Right ventricle myocardium superior (tissue), 1 donor: ENCODE measurements at regions not wholly inside any gene's neighbourhood (a gene's known extent, or its start where the extent isn't known, plus 50 kb on each side); places are given as distances from the start of the nearest gene placed in this dataset.

Source experiments
- ATAC-seq: fragments of 200-7000 bp; cut with Tn5 transposase; one replicate; pipeline ENCODE4 v1.9.1; 2020; ENCODE audit warnings: mild to moderate bottlenecking; ENCODE audit not compliant: poor library complexity
- DNase-seq: peaks from one replicate; pipeline ENCODE4 v3.0.0-alpha.2; 2020
- intact Hi-C: fragments of 100-400 bp; cut with DNase I; formaldehyde crosslinking; loops from one replicate; pipeline ENCODE4 v1.11.2; 2022
- donor health status: DM: no; HTN: yes; CAD: no; lungs with severe emphysema.

GRCh38 chr14:29163109-29163508 is 396.5 kb downstream of the FOXG1 start:
- ATAC-seq: no peak
- no peak for DNase-seq
- intact Hi-C loops: no loop called here

GRCh38 chr14:29165431-29165830 is 398.8 kb downstream of the FOXG1 start:
- no peak for DNase-seq
- intact Hi-C loops: no loop called here
- no peak for ATAC-seq

DNA sequence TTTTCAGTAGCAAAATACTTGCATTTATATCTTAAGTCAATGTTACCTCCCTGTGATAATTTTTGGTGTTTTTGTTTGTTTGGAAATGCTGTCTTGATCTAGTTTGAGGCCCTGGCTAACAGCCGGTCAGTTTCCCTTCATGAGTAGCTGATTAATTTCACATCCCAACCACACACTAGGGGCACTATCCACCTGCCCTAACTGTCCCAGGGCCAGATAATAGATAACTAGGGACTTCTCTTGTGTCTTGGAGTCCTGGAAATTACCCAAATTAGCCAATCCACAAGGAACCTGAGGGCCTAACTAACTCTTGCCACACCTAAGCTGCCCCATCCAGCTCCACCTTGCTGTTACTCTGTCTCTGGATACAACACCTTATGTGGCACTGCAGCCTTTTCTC is 399.9 kb downstream of the FOXG1 start:
- intact Hi-C loops: no loop called here
- no peak for ATAC-seq

DNA sequence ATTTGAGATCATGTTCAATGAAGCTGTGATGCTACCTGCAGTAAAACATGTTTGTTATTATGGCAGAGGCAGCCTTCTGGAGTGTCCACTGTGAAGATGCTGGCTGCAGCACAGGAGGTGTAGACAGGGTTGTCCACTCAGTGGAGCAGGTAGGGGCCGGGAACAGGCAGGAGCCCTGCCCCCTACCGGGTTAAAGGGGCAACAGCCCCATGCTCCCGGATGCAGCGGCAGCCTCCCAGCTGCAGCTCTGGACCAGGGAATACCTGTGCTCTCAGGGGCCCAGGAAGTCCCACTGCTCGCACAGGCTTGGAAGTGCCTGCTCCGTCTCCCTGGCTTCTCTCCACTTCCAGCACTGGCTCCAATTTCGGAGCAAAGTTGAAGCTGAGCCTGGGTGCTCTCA is 401.6 kb downstream of the FOXG1 start:
- intact Hi-C loops: no loop called here
- ATAC-seq: no peak
- no peak for DNase-seq

More for the DNA sequence above, 399.9 kb downstream of the FOXG1 start:
- DNase-seq: no peak

DNA sequence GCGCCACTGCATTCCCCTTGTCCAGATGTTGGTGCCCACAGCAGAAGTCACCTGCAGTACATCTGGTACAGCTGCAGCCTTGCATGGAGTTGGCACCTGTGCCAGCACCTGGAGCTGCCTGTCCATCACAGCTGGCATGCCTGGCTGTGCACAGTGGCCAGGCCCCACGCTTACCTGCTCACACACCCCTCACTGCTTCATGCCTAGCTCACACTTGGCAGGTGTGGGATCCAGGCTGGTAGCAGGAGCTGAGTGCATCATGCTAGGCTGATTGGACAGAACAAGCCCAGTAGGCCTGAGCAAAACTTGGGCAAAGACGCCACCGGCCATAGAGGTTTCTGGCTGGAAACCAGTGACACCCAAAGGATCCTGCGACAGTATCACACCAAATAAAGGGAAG is 402.8 kb downstream of the FOXG1 start:
- DNase-seq: no peak
- intact Hi-C loops: no loop called here
- ATAC-seq: no peak

- intact Hi-C loops: no loop called here
- DNase-seq: no peak
- ATAC-seq: no peak
Measured at GRCh38 chr14:29175706-29176105, 409.1 kb downstream of the FOXG1 start.

- no peak for DNase-seq
- intact Hi-C loops: no loop called here
Measured at GRCh38 chr14:29176876-29177275, 410.3 kb downstream of the FOXG1 start.

GRCh38 chr14:29178971-29179370 is 412.4 kb downstream of the FOXG1 start:
- DNase-seq (no peak), ATAC-seq (no peak)
- intact Hi-C loops: no loop called here

More at GRCh38 chr14:29176876-29177275, 410.3 kb downstream of the FOXG1 start:
- ATAC-seq: no peak

- ATAC-seq (no peak), DNase-seq (no peak)
- intact Hi-C loops: no loop called here
Measured at GRCh38 chr14:29191092-29191491, 424.5 kb downstream of the FOXG1 start.

DNA sequence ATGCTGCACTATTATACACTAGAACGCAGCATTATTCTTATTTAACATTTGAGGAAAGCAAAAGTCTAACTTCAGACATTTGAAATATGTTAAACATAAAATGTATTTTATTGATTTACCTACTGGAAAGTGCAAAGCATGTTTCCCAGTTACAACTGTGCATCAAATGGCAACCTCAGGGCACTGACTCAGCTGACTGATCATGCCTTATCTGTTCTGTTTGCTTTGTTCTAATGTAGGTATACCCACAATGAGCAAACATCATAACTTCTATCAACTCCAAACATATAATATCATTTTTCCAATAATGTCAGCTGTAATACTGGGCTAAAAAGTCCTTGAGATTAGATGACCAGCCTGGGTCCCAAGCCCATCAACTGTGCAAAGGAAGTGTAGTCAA is 431.0 kb downstream of the FOXG1 start:
- DNase-seq: no peak
- ATAC-seq: no peak
- intact Hi-C loops: no loop called here

DNA sequence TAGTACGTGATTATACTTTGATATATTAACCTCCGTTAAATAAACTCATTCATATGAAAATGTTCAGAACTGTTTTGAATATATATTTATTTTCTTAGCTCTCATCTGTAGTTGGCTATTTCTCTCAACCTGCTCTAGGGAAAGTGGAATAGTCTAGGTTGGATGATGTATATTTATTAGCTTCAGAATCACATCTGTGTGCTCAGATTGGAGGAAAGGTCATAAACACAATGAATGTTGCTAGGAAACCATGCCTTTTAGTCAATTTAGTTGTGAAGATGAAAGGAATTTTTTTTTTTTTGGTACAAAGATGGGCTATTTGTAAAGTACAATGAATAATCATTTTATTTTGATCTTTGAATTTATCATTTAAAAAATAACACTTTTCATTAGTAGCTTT is 439.1 kb downstream of the FOXG1 start:
- intact Hi-C loops: no loop called here
- ATAC-seq (no peak), DNase-seq (no peak)

DNA sequence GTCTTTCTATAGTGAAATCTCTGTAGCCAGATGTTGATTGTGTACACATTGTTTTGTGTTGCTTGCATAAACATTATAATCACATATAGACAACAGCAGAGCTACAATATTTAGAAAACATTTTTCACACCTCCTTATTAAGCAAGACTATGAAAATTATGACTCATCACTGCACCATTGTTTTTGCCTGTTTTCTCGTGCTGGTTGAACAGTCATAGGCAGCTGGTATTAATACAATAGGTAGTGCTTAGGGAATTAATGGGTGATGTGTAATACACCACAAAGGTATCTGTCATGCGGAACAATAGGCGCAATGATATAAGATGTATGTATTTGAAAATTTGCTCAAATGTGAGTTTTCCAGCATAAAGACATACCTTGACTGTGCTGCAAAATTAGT is 449.3 kb downstream of the FOXG1 start:
- no peak for DNase-seq
- no peak for ATAC-seq
- intact Hi-C loops: no loop called here

GRCh38 chr14:29216268-29217232 is 450.0 kb downstream of the FOXG1 start:
- ATAC-seq (no peak), DNase-seq (no peak)
- intact Hi-C loops: no loop called here

DNA sequence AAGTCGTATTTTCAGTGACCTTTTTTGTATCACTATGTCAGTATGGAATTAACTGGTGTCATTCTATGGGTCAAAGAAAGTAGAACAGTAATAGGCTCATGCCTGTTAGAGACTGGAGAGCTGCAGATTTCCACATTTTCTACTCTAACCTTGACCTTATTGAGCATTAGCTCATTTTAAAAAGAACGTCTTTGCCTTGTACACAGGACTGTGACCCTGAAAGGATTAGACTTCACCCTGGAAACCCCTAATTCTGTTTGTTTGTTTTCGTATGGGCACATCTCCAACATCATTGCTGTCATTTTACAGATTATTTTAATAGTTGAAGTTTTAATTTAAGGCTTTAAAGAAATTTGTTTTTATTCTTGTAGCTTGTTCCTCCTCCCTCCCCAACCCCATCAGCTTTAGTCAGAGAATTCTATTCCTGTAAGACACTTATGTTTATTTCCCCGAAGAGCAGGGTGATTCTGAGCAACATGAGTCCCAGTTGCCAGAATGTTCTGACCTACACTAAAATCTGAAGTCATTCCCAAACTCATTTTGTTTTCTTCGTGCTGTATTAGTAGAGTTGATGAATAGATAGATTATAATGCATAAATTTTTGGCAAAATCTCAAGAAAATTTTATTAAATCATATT is 451.3 kb downstream of the FOXG1 start:
- DNase-seq (no peak), ATAC-seq (no peak)
- intact Hi-C loops: no loop called here

DNA sequence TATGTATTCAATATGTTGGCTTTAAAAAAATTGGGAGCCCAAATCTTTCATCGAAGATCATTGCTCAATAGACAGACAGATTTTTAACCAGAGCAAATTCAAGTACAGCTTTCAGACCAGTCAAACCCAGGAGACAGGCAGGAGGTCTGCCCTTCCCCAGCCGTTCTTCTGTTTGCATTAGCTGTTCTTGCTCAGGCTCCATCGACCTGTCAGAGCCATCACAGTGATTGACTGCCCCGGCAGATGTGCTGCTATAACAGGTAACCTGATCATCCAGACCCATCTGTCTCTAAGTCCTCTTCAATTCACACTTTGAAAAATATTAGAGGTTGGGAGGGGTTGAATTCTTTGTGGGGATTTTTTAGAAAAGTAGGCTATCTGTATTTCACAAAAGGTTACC is 453.5 kb downstream of the FOXG1 start:
- DNase-seq (no peak), ATAC-seq (no peak)
- intact Hi-C loops: no loop called here

- intact Hi-C loops: no loop called here
- ATAC-seq (no peak), DNase-seq (no peak)
Measured at GRCh38 chr14:29220566-29220965, 454.0 kb downstream of the FOXG1 start.

GRCh38 chr14:29222006-29222405 is 455.4 kb downstream of the FOXG1 start:
- intact Hi-C loops: no loop called here
- no peak for DNase-seq
- no peak for ATAC-seq

- intact Hi-C loops: no loop called here
- no peak for DNase-seq
- ATAC-seq: no peak
Measured at GRCh38 chr14:29222671-29223268, 456.2 kb downstream of the FOXG1 start.

DNA sequence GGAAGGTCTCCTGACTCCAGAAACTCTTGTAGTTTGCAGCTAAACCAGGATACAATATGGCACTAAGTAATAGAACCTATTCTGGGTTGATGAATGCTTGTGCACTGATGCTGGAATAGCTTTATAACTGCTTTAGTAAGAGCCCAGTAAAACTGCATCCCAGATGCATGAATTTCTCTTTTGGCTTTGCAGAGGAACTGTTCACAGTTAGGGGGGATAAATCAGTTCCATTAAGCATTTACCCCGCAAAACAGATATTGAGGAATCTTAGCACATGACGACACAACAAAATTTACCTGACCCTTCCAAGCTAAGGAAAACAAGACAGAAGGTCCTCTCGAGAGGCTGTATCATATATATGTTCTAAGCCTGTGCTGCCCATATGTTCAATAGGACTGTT is 457.4 kb downstream of the FOXG1 start:
- DNase-seq (no peak), ATAC-seq (no peak)
- intact Hi-C loops: no loop called here

DNA sequence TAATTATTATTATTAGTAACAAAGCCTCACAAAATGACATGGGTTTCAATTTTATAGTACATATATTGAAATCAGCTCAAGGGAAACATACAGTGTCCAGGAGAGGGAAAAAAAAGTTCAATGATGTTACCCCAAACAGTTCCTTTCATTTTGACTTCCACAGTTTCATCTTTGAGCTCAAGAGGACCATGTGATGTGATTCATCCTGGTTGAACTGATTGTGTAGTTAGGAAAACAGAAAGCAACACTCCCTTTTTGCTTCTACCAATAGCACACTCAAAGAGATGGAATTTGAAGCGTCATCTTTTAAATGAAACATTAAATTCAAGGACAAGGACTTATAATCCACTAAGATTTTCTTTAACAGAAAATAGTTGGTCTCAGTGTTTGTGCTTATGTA is 461.0 kb downstream of the FOXG1 start:
- DNase-seq: no peak
- no peak for ATAC-seq
- intact Hi-C loops: no loop called here
